ENCODE measurements at regions not wholly inside any gene's neighbourhood (a gene's known extent, or its start where the extent isn't known, plus 50 kb on each side); places are given as distances from the start of the nearest gene placed in this dataset.
A peak's percentile ranks its signal among the peaks of the same experiment; 100 is the strongest.

DNA sequence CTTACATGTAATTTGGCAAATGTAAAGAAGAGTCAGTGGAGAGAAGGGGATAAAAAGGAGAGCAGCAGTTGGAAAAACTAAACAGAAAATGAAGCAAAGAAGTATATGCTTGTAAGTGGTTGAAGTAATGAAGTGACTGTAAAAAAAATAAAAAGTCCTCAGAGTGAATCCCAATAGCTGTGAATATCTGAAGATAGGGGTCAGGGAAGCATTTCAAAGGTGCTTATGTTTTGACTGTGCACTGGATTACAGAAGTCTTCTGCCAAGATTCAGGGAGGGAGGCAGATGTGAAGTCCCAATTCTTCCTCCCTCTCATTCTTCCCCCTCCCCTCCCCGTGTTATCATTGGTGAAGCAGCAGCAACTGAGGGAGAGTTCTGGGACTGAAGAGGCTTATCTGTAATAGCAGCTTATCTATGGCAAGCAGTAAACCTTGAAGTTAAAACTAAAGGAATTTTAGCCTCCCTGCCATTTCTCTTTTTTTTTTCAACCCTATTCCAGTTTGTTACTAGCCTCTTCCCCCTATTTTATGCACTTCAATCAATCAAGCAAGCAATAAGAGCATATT, 597.9 kb downstream of the IGSF11 start (continued):
- TF ChIP-seq NFXL1 (CRISPR knock-in tag; IDR thresholded peaks at IDR 0.05) (no peak), GATAD2B (IDR thresholded peaks at IDR 0.05; ENCODE audit: borderline replicate concordance) (no peak), TCF7L2 (IDR thresholded peaks at IDR 0.05; ENCODE audit: low read depth, low read length) (no peak), RBM34 (IDR thresholded peaks at IDR 0.05; ENCODE audit: borderline replicate concordance, insufficient read depth, low read length) (no peak), HSF4 (CRISPR knock-in tag; IDR thresholded peaks at IDR 0.05; ENCODE audit: borderline replicate concordance) (no peak), POLR2H (tag; IDR thresholded peaks at IDR 0.05; ENCODE audit: low read depth) (no peak), MTA3 (IDR thresholded peaks at IDR 0.05; ENCODE audit: borderline replicate concordance) (no peak), MTA2 (IDR thresholded peaks at IDR 0.05; ENCODE audit: low read depth) (peak; percentile 90), EP300 (IDR thresholded peaks at IDR 0.05; ENCODE audit: low read length) (peak; percentile 85), ARID2 (IDR thresholded peaks at IDR 0.05) (no peak), POLR2AphosphoS2 (IDR thresholded peaks at IDR 0.05; ENCODE audit: low read length) (no peak), PYGO2 (tag; IDR thresholded peaks at IDR 0.05) (no peak)
- TF ChIP-seq, protein P1, sequence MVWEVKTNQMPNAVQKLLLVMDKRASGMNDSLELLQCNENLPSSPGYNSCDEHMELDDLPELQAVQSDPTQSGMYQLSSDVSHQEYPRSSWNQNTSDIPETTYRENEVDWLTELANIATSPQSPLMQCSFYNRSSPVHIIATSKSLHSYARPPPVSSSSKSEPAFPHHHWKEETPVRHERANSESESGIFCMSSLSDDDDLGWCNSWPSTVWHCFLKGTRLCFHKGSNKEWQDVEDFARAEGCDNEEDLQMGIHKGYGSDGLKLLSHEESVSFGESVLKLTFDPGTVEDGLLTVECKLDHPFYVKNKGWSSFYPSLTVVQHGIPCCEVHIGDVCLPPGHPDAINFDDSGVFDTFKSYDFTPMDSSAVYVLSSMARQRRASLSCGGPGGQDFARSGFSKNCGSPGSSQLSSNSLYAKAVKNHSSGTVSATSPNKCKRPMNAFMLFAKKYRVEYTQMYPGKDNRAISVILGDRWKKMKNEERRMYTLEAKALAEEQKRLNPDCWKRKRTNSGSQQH (CRISPR knock-in tag; IDR thresholded peaks at IDR 0.05) = no peak
- TF ChIP-seq, protein P2, sequence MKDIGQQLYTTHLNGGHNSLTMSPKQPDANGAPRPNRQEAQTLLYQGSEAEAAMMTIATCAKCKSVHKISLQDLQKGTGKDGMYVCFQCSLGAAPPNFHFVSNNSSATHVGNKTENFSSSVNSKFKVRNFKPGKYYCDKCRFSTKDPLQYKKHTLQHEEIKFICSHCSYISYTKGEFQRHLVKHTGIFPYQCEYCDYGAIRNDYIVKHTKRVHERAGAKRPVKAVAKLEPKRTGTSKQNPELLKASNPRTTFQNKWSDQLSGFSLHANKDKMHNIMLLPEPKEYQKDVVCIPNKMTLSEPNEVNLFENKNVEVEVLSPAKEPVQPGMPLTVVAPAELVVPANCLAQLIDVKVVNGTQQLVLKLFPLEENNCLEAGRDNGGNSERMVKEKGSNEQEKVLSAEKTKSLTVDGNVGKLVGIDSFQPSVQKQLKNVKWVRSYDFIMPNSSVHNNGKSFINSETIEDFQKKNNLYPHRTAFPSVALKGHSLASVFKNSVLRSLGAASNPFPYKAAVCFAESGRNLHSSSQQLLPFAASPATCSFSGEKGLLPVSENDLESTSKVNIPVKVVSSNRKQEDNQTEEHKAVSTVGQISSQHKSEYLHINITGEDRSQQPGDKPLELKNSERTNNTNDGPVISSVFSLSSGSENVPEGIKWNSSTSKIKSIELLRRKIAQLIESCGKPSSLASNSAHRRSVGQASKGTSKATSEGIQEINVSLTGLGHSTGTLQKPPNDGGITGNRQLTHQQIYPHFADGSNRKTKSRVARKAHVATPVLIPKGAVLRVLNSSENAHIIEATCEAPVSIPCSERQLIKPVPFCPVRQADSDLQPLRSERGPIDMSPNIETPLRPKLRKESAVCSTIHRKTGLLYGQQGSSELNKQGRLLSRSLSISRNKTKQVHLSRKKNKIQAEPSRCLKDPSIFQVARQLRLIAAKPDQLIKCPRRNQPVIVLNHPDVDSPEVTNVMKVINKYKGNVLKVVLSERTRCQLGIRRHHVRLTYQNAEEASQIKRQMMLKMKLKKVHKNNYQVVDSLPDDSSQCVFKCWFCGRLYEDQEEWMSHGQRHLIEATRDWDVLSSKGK (CRISPR knock-in tag; IDR thresholded peaks at IDR 0.05) = no peak
- TF ChIP-seq, protein P3, sequence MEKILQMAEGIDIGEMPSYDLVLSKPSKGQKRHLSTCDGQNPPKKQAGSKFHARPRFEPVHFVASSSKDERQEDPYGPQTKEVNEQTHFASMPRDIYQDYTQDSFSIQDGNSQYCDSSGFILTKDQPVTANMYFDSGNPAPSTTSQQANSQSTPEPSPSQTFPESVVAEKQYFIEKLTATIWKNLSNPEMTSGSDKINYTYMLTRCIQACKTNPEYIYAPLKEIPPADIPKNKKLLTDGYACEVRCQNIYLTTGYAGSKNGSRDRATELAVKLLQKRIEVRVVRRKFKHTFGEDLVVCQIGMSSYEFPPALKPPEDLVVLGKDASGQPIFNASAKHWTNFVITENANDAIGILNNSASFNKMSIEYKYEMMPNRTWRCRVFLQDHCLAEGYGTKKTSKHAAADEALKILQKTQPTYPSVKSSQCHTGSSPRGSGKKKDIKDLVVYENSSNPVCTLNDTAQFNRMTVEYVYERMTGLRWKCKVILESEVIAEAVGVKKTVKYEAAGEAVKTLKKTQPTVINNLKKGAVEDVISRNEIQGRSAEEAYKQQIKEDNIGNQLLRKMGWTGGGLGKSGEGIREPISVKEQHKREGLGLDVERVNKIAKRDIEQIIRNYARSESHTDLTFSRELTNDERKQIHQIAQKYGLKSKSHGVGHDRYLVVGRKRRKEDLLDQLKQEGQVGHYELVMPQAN (IDR thresholded peaks at IDR 0.05; ENCODE audit: borderline replicate concordance) = no peak
- TF ChIP-seq, protein P4, sequence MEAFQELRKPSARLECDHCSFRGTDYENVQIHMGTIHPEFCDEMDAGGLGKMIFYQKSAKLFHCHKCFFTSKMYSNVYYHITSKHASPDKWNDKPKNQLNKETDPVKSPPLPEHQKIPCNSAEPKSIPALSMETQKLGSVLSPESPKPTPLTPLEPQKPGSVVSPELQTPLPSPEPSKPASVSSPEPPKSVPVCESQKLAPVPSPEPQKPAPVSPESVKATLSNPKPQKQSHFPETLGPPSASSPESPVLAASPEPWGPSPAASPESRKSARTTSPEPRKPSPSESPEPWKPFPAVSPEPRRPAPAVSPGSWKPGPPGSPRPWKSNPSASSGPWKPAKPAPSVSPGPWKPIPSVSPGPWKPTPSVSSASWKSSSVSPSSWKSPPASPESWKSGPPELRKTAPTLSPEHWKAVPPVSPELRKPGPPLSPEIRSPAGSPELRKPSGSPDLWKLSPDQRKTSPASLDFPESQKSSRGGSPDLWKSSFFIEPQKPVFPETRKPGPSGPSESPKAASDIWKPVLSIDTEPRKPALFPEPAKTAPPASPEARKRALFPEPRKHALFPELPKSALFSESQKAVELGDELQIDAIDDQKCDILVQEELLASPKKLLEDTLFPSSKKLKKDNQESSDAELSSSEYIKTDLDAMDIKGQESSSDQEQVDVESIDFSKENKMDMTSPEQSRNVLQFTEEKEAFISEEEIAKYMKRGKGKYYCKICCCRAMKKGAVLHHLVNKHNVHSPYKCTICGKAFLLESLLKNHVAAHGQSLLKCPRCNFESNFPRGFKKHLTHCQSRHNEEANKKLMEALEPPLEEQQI (IDR thresholded peaks at IDR 0.05) = no peak
- TF ChIP-seq, protein P5, sequence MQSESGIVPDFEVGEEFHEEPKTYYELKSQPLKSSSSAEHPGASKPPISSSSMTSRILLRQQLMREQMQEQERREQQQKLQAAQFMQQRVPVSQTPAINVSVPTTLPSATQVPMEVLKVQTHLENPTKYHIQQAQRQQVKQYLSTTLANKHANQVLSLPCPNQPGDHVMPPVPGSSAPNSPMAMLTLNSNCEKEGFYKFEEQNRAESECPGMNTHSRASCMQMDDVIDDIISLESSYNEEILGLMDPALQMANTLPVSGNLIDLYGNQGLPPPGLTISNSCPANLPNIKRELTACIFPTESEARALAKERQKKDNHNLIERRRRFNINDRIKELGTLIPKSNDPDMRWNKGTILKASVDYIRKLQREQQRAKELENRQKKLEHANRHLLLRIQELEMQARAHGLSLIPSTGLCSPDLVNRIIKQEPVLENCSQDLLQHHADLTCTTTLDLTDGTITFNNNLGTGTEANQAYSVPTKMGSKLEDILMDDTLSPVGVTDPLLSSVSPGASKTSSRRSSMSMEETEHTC (IDR thresholded peaks at IDR 0.05) = no peak

Data from K562 (cell line).